GM10266 (cell line): ENCODE measurements at regions not wholly inside any gene's neighbourhood (a gene's known extent, or its start where the extent isn't known, plus 50 kb on each side); places are given as distances from the start of the nearest gene placed in this dataset.

Experiments used
- DNase-seq: peaks from one replicate; pipeline ENCODE4 v3.0.0; 2012; ENCODE audit errors: extremely low spot score
- TF ChIP-seq, protein P1 (sequence below): IDR thresholded peaks from 2 replicates; pipeline ENCODE4 v1.5.1; 2012; ENCODE audit warnings: mild to moderate bottlenecking, low read depth; ENCODE audit not compliant: control insufficient read depth, insufficient read depth; ENCODE audit errors: missing control alignments

DNA sequence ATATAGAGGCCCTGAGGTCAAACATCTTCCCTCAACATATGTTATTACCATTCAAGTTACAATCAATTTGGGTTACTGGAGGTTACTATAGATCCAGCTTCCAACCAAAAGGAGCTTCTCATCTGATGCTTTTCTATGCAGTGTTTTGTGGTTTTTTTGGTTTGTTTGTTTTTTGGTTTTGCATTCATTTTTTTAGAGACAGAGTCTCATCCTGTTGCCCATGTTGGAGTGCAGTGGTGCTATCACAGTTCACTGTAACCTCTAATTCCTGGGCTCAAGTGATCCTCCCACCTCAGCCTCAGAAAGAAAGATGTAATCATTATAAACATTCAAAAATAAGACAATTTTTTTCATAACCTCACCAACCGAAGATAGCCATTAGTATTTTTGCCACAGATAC, 124.4 kb upstream of the JARID2 start:
- TF ChIP-seq, protein P1, sequence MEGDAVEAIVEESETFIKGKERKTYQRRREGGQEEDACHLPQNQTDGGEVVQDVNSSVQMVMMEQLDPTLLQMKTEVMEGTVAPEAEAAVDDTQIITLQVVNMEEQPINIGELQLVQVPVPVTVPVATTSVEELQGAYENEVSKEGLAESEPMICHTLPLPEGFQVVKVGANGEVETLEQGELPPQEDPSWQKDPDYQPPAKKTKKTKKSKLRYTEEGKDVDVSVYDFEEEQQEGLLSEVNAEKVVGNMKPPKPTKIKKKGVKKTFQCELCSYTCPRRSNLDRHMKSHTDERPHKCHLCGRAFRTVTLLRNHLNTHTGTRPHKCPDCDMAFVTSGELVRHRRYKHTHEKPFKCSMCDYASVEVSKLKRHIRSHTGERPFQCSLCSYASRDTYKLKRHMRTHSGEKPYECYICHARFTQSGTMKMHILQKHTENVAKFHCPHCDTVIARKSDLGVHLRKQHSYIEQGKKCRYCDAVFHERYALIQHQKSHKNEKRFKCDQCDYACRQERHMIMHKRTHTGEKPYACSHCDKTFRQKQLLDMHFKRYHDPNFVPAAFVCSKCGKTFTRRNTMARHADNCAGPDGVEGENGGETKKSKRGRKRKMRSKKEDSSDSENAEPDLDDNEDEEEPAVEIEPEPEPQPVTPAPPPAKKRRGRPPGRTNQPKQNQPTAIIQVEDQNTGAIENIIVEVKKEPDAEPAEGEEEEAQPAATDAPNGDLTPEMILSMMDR, result no peak
- no peak for DNase-seq

- TF ChIP-seq, protein P1, result no peak
- DNase-seq, result no peak
Observed at GRCh38 chr6:15121977-15122550, 123.8 kb upstream of the JARID2 start.

GRCh38 chr6:15129887-15130286, 116.0 kb upstream of the JARID2 start:
- TF ChIP-seq, protein P1, result no peak
- DNase-seq, result no peak

- DNase-seq, result no peak
- TF ChIP-seq, protein P1, result no peak
Observed at GRCh38 chr6:15131234-15131633, 114.6 kb upstream of the JARID2 start.

DNA sequence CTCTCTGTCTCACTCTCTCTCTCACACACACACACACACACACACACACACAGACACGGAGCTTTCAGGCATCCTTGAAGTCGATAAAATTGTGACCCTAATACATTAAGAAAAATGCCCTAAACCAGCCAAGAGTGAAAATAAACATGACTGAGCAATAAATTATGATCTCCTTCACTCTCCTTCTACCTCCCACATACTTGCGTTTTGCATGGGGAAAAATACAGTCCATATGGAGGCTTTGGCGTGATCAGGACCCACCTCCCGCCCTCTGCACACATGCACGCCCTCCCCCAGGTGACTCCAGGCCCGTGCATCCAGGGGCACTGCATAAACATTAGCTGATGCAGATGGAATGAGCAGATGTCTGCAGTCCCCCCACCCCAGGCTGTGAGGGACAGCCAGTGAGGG, 114.2 kb upstream of the JARID2 start:
- no peak for DNase-seq
- TF ChIP-seq, protein P1, result no peak

DNA sequence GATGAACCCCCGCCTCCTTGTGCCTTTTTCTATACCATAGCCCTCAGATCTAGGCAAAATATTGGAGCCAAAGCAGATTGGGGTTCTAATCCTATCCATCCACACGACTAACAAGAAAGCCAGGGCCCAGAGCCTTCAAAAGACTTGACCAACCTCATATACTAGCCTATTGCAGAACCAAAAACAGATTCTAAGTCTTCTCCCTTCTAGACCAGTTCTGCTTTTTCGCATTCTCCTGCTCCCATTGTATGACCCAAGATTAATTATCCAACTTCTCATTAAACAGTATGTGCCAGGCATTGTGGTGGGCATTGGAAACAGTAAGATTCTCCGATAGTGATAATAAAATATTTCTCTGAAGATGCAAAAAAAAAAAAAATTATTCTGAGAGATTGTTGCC, 113.7 kb upstream of the JARID2 start:
- no peak for DNase-seq
- TF ChIP-seq, protein P1, result no peak

DNA sequence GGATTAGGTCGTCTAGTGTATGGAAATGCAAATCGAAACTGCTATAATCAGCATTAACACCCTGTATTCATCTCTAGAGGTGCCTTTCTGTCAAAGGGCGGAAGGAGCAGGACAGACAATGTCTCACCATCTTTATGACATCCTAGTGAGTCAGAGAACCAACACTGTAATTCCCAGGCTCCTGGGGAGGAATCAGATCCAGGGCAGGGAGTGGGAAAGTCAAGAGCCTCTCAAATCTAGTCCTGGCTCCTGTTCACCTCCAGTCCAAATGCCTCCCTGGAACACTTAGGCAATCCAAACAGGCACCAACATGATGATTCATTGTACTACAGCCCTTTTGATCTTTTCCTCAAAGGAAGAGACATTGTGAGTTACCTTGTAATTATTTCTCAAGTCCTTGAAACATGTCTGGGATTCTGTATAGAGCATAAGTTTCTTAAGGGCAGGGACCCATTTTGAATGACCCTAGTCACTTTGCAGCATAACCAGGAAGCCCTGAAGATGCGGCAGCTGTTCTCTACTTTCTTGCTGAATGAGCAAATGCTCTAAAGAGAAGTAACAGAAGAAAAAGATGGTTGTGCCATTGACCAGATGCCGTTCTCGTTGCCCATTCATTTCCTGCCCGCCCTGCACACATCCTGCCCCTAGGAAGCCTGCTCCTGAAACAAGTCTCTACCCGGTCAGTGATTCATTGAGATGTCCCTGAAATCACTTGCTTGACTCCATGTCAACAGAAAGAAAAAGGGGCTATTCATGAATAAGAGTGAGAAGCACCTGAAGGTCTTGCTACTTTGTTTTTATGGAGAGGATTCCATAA, 112.8 kb upstream of the JARID2 start:
- TF ChIP-seq, protein P1, result no peak
- no peak for DNase-seq
